IPS-11a (cell line): ENCODE measurements at regions not wholly inside any gene's neighbourhood (a gene's known extent, or its start where the extent isn't known, plus 50 kb on each side); places are given as distances from the start of the nearest gene placed in this dataset.
"Not testable (repeated sequence)": the region's sequence is repeated elsewhere in the genome, so short reads cannot be mapped to it uniquely, and the experiment has no call there.

Experiments used
- H3K4me3 ChIP-seq: one replicate; pipeline ENCODE4 v1.5.1; 2013; ENCODE audit warnings: low read depth, low read length, control low read depth

- no peak overlapping the region for H3K4me3 ChIP-seq
Measured at GRCh38 chr14:30256627-30257026, 302.3 kb upstream of the G2E3 start.

- H3K4me3 ChIP-seq, result no peak overlapping the region
Measured at GRCh38 chr14:30257946-30258661, 300.9 kb upstream of the G2E3 start.

GRCh38 chr14:30260833-30261607 is 297.9 kb upstream of the G2E3 start:
- H3K4me3 ChIP-seq, result no peak overlapping the region

GRCh38 chr14:30264161-30264560 is 294.8 kb upstream of the G2E3 start:
- H3K4me3 ChIP-seq, result no peak overlapping the region

- H3K4me3 ChIP-seq, result no peak overlapping the region
Measured at GRCh38 chr14:30266290-30266689, 292.7 kb upstream of the G2E3 start.

- no peak overlapping the region for H3K4me3 ChIP-seq
Measured at GRCh38 chr14:30267141-30267540, 291.8 kb upstream of the G2E3 start.

GRCh38 chr14:30270200-30271161 is 288.5 kb upstream of the G2E3 start:
- H3K4me3 ChIP-seq, result peak overlapping the region; percentile 2

GRCh38 chr14:30271811-30272323 is 287.1 kb upstream of the G2E3 start:
- H3K4me3 ChIP-seq, result no peak overlapping the region

GRCh38 chr14:30272848-30273832 is 285.8 kb upstream of the G2E3 start:
- no peak overlapping the region for H3K4me3 ChIP-seq

GRCh38 chr14:30275604-30276003 is 283.4 kb upstream of the G2E3 start:
- H3K4me3 ChIP-seq, result no peak overlapping the region

- H3K4me3 ChIP-seq, result no peak overlapping the region
Measured at GRCh38 chr14:30277268-30277667, 281.7 kb upstream of the G2E3 start.

GRCh38 chr14:30278856-30279255 is 280.1 kb upstream of the G2E3 start:
- H3K4me3 ChIP-seq, result not testable (repeated sequence)

GRCh38 chr14:30283822-30284446 is 275.0 kb upstream of the G2E3 start:
- no peak overlapping the region for H3K4me3 ChIP-seq

- no peak overlapping the region for H3K4me3 ChIP-seq
Measured at GRCh38 chr14:30284808-30285207, 274.1 kb upstream of the G2E3 start.

GRCh38 chr14:30287579-30288445 is 271.1 kb upstream of the G2E3 start:
- H3K4me3 ChIP-seq, result no peak overlapping the region

- H3K4me3 ChIP-seq, result no peak overlapping the region
Measured at GRCh38 chr14:30290001-30290400, 269.0 kb upstream of the G2E3 start.

GRCh38 chr14:30291216-30291615 is 267.7 kb upstream of the G2E3 start:
- no peak overlapping the region for H3K4me3 ChIP-seq

- H3K4me3 ChIP-seq, result no peak overlapping the region
Measured at GRCh38 chr14:30292541-30292940, 266.4 kb upstream of the G2E3 start.
